Activated T-cell treated with anti-CD3 and anti-CD28 coated beads for 24 hours (primary cell): ENCODE measurements at regions not wholly inside any gene's neighbourhood (a gene's known extent, or its start where the extent isn't known, plus 50 kb on each side); places are given as distances from the start of the nearest gene placed in this dataset.

Experiments used
- DNase-seq: peaks from one replicate; pipeline ENCODE4 v3.0.0-alpha.2; 2020; ENCODE audit warnings: low read depth

DNA sequence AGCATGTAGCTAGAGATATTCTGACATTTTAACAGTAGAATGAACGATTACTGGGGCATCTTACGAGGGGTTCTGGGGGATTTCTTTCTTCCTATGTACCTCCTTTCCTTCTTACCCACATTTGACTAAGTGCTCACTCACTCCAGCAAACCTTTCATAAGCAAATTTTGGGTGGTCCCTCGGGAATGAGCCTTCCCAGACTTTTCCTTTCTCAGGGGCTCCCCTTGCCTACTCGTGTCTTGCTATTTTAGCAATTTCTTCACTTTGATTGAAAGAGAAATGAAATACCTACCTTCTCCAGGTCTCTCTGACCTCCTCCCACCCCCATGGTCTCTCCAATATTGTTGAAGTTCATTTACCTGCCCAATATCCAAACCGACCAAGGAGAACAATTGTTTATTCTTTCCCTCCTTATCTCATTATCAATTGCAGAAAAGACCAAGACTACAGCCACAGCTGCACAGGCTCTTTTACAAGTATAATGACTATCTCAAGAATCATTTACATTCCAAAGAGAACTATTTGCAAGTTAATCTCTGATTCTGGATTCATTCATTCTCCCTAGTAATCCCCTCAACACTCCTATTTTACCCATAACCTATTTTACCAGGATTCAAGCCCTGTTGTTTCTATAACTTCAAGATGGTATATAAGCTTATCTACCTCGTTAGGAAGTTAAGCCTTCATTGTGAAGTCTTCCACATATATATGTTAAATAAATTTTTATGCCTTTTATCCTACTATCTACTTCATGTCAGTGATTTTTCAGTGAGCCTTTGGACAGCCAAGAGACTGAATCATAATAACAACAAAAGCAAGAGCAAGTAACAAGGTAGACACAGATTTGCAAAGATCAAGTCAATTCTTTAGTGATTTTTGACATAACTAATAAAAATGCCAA is 480.6 kb downstream of the IPMK start:
- DNase-seq: no peak

GRCh38 chr10:57786331-57786730 is 481.4 kb downstream of the IPMK start:
- DNase-seq: no peak

DNA sequence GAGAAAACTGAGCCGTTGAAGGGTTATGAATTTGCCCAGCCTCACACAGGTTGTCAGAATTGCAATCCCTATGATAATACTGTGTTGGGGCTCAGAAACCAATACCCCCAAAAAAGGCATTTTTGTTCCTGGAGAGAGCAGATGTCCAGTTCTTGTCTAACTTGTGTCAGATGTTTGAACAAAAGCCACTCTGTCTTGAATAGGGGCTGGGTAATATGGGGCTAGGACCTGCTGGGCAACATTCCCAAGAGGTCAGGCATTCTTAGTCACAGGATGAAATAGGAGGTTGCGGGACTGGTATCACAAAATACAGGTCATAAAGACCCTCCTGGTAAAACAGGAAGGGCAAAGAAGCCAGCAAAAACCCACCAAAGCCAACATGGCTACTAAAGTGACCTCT is 482.1 kb downstream of the IPMK start:
- DNase-seq: no peak

DNA sequence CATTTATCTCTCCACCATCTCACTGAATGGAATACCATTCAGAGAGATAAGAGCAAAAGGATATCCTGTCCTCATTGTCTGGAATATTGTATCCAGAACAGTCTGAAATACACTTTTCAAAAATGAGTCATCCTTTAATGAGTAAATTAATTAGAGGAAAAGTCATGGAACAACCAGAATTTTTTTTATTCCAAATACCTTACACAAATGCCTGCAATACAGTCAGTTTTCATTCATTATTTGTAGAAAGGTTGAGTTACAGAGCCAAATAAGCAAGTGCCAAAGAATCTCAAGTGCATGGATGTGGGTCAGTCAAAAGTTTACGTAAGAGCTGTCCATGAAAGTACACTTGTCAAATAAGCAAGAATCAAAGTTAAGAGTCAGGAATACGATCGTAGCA is 482.6 kb downstream of the IPMK start:
- no peak for DNase-seq

DNA sequence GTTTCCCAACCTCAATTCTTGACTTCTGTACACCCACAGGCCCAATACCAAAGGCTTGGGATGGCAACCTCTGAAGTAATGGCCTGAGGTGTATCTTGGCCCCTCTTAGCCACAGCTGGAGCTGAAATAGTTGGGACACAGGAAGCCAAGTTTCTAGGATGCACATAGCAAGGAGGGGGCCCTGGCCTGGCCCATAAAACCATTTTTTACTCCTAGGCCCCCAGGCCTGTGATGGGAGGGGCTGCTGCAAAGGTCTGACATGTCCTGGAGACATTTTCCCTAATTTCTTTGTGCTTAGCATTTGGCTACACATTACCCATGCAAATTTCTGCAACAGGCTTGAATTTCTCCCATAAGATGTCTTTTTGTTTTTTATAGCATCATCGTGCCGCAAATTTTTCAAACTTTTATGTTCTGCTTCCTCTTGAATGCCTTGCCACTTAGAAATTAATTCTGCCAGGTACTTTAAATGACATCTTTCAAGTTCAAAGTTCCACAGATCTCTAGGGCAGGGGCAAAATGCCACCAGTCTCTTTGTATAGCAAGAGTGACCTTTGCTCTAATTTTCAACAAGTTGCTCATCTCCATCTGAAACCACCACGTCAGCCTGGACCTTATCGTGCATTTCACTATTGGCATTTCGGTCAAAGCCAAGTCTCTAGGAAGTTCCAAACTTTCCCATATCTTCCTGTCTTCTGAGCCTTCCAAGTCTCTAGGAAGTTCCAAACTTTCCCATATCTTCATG is 490.8 kb downstream of the IPMK start:
- no peak for DNase-seq

DNA sequence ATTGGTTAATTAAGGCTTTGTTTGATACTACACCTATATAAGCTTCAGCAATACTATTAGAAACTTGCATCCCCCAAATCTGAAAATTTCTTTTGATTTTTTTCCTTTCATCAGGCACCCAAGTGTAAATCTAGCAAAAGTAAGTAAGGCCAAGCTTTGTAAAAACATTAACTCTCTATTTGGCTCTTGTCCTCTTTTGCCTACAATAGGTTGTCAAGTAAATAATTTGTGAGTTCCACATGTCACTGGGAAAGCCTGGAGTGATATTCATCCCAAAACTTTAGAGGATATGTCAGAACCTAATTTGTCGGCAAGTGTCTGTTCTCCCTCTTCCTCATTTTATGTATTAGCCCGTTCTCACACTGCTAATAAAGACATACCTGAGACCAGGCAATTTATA is 492.4 kb downstream of the IPMK start:
- no peak for DNase-seq

- no peak for DNase-seq
Measured at GRCh38 chr10:57769298-57769697, 498.4 kb downstream of the IPMK start.

DNA sequence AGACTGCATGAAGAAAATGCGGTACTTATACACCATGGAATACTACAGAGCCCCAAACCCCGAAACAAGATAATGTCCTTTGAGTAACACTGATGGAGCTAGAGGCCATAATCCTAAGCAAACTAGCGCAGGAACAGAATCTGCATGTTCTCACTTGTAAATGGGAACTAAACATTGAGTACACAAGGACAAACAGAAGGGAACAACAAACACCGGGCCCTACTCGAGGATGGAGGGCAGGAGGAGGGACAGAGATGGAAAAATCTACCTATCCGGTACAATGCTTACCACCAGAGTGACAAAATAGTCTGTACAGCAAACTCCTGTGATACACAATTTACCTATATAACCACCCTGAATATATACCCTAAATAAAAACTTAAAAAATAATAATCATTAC is 507.9 kb downstream of the IPMK start:
- no peak for DNase-seq

DNA sequence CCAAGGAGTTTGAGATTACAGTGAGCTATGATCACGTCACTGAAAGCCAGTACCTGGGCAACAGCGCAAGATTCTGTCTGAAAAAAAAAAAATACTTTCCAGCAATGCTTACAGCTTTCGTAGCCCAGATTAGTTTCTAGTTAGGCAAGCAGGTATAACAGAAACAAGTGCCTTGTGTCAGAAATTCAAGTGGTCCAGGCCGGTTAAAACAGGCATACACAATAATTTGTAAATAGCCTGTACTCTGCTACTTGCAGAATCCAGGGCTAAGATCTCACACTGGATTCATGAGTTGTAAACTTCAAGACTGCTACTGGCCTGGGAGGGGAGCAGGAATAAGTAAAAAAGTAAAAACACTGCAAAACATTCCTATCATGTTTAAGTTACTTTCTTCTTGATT is 512.9 kb downstream of the IPMK start:
- DNase-seq: no peak

GRCh38 chr10:57743711-57744110 is 524.0 kb downstream of the IPMK start:
- no peak for DNase-seq

DNA sequence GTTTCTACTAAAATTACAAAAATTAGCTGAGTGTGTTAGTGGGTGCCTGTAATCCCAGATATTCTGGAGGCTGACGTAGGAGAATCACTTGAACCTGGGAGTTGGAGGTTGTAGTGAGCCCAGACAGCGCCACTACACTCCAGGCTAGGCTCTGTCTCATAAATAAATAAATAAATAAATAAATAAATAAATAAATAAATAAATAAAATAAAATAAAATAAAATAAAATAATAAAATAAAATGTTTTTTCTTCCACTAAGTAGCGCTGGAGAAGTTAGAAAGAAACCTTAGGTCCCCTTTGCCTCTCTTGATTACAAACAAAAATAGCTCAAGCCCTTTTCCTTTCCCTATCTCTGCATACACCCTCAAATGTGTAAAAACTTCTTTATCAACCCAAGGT is 525.9 kb downstream of the IPMK start:
- no peak for DNase-seq

- no peak for DNase-seq
Measured at GRCh38 chr10:57723305-57723704, 544.4 kb downstream of the IPMK start.

DNA sequence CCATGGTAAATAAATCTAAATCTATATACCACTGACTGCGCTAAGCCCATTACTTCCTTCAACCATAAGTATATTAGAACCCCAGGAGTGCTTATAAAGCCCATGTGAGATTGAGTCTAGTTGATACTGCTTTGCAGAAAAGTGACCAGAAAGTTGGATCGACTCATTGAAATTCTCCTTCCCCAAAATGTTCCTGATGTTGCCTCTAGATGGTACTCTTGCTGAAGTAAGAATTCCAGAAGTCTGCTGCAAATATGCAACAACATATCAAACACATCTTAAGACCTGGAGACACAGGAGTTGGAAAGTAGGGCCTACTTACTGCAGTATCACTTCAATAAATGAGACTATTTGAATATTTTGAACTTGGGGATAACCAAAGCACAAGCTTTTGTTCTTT is 550.8 kb downstream of the IPMK start:
- DNase-seq: no peak

GRCh38 chr10:57715233-57715632 is 552.5 kb downstream of the IPMK start:
- no peak for DNase-seq

- no peak for DNase-seq
Measured at GRCh38 chr10:57707300-57707658, 560.4 kb downstream of the IPMK start.

- no peak for DNase-seq
Measured at GRCh38 chr10:57706576-57707299, 561.0 kb downstream of the IPMK start.

DNA sequence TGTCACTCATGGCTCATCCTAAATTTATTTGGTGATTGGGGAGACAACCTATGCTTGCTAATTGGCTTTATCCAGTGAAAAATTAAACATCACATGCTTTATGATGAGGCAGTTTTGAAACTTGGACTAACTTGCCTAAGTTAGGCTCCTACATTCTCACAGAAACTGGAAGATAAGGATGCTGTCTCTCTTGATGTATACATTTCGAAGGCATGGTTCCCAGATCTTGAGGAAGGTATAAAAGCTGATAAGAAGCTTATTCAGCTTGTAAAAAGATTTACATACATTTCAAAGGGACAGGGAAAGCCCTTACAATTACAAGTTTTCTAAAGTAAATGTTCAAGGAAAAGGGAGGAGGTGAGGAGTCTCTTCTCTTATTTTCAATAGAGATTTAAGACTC is 561.7 kb downstream of the IPMK start:
- no peak for DNase-seq

GRCh38 chr10:57699944-57700343 is 567.8 kb downstream of the IPMK start:
- no peak for DNase-seq

DNA sequence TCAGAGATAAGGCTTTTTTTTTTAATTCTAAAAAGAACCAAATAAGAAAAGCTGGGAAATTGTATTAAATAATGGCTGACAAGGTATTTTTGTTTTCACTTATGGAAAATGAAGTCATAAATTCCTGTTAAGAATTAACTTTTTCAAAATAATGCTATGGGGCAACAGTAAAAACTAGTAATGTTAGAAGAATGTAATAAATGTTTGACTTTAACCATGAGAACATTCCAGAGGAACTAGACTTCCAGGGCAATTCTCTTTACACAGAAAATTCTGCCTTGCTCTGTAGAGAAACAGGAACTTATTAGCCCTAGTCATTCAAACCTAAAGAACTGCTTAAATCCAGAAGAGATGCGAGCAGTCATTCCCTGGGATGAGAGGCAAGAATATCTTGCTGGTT is 571.1 kb downstream of the IPMK start:
- DNase-seq: no peak

DNA sequence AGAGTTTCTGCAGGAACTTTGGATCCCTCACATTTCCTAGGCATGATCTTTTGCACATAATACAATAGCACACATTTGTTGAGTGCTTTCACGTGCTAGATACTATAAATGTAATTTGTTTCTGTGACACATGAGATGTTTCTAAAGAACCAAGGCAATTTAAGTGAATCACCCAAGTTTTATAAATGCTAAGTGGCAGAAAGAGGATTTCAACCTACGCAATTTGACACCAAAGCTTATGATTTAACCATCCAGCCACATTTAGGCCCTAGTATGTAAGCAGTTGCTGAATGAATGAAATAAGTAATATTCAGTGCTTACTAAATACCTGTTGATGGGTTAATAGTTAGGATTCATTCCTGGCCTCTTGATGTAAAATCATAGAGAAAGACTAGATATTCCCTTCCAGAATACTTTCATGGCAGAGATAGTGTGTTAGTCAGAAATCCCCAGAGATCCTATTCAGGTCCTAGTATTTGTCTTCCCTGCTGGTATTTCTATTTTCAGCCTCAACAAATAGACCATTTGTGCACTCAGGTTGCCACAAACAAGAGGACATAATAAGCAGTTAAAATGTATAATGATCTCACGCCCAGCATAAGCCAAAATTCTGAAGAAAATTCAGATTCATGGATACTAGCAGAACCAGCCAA is 572.6 kb downstream of the IPMK start:
- DNase-seq: no peak

GRCh38 chr10:57692255-57692980 is 575.3 kb downstream of the IPMK start:
- DNase-seq: no peak
